NOMO-1 (cell line): ENCODE measurements at regions not wholly inside any gene's neighbourhood (a gene's known extent, or its start where the extent isn't known, plus 50 kb on each side); places are given as distances from the start of the nearest gene placed in this dataset.

Source experiments
- DNase-seq, 2 experiments: peaks; one replicate each; lab custom pipeline; 2025; ENCODE audit not compliant: unreplicated experiment in 2 of 2; lab: John Stamatoyannopoulos, UW

DNA sequence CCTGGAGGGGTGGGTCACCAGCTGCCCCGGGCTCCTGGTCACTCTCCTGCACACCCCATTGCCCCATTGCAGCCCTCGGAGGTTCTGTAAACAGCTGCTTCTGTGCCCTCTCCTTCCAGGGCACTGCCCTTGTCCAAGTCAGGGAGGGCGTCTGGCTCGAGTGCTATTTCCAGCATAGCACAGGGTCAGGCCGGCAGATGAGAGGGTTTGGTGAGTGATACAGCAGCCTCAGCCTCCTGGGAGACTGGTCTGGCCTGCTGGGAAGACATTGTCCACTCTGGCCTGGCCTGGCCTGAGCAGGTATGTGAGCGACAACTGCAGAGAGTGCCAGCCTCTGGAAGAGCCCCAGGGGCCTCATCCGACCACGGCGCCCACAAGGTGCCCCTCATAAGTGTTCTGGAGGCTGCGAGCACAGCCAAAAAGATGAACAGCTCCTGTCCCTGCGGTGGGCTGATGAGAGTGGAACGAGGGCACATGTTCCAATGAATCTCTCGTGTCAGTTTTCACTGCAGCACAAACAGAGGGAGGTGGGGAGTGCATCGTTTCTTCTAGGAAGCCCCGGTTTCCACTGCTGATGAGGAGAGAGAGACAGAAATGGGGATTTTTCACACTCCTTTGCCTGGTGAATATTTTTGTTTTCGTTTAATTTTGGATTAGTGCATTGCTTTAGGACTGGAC is 105.8 kb upstream of the SDK2 start:
- no peak for DNase-seq

DNA sequence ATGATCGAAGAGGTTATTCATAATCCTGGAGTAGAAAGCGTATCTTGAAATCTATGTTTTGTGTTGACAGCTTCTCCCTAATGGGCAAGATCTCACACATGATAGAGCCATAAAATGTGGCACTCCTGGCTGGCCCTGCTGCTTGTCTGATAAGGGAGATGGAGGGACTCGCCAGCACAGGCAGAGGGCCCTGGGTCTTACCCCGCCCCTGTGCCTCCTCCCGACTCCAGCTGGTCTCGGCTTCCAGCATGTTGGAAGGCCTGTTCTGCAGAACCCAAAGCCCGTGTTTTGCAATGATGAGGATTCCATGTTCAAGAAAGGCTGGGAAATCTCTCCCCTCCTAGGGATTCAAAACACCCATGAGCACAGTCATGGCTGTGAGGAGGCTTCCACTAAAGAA is 106.7 kb upstream of the SDK2 start:
- DNase-seq: no peak

- DNase-seq: no peak
These were observed 109.7 kb upstream of the SDK2 start for GRCh38 chr17:73753751-73754496.

DNA sequence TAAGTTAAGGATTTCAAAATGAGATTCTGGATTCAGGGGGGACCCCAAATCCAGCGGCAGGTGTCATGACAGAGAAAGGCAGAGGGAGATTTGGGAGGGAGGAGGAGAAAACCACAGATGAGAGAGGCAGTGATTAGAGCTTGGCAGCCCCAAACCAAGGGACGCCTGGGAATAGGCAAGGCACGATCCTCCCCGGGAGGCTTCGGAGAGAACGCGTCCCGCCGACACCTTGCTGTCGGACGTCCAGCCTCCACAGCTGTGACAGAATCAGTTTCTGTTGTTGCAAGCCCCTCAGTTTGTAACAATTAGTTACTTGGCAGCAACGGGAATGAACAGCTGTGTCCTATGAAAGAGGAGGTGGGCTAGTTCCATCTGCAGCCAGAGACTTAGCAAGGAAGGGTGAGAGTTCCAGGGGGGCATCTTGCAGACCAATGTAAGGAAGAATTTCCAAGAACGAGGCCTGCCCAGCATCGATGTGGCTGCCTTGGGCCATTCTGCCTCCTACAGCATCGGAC is 110.7 kb upstream of the SDK2 start:
- no peak for DNase-seq

DNA sequence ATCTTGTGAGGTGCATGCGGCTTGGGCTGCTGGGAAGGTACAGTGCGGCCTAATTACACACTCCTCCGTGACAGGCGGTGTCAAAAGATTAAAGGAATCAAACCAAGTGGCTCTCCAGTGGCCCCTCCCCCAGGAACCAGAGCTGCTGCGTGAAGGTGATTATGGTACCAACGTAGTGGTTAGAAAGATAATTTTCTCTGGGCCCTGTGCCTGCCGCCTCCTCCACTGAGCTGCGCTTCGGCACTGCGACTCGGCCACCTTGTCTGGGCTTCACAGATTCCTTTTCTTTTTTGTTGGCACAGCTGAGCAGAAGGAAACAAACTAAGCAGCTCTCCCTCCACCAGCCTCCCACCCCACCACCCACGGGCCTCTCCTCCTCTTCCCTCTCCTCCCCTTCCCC is 113.2 kb upstream of the SDK2 start:
- no peak for DNase-seq

GRCh38 chr17:73758245-73758644 is 114.0 kb upstream of the SDK2 start:
- DNase-seq: no peak

- DNase-seq: no peak
These were observed 115.1 kb upstream of the SDK2 start for GRCh38 chr17:73759324-73759723.

DNA sequence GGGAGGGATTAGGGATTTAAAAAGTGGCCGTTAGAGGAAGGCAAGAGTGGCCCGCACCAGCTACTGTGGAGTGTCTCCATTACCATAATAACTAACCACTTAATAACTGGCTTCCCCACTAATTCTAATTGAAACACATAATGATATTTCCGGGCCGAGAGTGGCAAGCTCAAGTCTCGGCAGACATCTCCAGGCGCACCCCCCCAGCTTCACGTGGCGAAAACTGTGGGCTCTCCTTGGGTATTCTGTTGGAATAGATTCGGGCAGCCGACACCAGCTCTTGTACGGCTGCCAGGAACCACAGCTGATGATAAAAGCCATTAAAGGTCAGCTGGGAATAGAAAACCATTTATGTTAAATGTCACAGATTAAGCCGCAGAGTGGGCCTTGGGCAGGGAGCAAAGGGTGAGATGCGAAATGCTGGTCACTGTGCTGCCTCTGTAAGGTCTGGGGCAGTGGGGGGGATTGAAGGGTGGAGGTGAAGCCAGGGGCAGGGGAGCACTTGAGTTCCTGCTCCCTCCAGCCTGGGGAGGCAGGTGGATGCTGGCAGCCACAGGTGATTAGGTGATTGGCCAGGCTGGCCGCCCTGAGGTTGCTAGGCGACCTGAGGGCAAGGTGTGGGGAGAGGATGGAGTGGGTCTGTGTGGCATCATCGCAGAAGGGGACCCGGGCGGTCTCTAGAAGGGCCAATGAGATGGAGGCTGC is 115.6 kb upstream of the SDK2 start:
- DNase-seq: no peak

DNA sequence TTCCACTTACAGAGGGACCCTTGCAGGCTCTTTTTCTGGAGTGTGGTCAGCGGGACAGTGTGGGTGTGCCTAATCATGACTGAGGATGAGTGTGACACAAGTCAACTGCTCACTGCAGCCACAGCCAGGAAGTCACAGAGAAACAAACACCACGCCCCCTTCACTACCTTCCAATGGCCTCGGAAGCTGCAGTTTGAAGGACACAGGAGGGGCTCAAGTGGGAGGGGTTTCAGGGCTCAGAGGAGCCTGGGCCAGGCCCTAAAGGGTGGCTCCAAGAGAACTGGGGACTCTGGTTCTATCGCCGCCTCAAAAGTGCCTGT is 116.2 kb upstream of the SDK2 start:
- no peak for DNase-seq

- DNase-seq: no peak
These were observed 121.7 kb upstream of the SDK2 start for GRCh38 chr17:73765824-73766563.

DNA sequence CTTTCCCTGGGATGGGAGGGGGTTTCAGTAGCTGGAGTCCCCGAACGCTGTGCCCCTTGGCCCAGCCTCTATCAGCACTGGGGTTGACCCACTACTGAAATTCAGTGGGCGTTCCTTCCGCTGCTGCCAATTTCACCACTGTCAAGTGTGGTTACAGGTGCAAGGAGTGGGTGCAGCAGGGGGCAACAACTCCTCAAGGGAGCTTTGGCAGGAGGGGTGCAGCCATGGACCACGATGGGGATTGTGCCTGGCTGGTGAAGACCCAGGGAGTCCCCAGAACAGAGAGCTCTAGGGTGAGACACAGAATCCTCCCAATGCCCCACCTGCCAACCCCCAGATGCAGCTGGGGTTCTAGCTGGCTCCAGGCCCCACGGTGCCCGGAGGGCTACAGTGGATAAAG is 123.5 kb upstream of the SDK2 start:
- DNase-seq: no peak

DNA sequence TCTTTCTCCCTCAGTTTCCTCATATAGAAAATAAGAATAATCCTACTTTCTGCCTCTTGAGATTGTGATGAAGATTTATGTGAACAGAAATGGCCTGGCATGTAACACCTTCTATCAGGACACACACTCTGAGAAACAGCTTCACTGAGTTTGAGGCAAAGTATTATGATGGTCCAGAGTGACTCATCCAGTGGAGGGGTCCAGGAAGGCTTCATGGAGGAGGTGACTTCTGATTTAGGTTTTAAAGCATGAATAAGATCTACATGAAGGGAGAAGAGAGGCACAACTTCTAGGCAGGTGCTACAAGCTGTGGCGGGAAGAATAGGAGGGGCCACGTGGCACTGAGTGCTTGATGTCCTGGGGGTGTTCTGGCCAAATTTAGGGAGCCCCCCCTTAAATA is 124.4 kb upstream of the SDK2 start:
- no peak for DNase-seq

GRCh38 chr17:73769479-73769878 is 125.2 kb upstream of the SDK2 start:
- DNase-seq: no peak

GRCh38 chr17:73770115-73770848 is 126.0 kb upstream of the SDK2 start:
- no peak for DNase-seq

GRCh38 chr17:73770849-73771229 is 126.6 kb upstream of the SDK2 start:
- no peak for DNase-seq

GRCh38 chr17:73772107-73772705 is 128.0 kb upstream of the SDK2 start:
- DNase-seq: no peak

- DNase-seq: no peak
These were observed 129.5 kb upstream of the SDK2 start for GRCh38 chr17:73773702-73774101.

GRCh38 chr17:73774852-73775251 is 130.6 kb upstream of the SDK2 start:
- no peak for DNase-seq

- DNase-seq: no peak
These were observed 132.3 kb upstream of the SDK2 start for GRCh38 chr17:73776351-73777130.

DNA sequence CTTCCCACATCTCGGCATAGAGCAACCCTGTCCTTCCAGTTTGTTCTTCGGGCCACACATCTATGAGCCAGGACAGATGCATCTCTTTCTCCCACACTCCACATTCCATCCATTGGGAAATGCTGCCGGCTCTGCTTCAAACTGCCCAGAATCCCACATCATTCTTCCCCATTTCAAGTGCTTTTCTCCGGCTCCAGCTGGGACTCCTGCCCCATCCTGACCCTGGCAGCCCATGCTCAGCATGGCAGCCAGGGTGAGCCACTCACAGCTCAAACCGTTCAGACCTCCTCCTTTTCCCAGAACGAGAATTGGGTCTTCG is 132.8 kb upstream of the SDK2 start:
- no peak for DNase-seq
